Smooth muscle cell (in vitro differentiated cells): ENCODE measurements at regions not wholly inside any gene's neighbourhood (a gene's known extent, or its start where the extent isn't known, plus 50 kb on each side); places are given as distances from the start of the nearest gene placed in this dataset.
A peak's percentile ranks its signal among the peaks of the same experiment; 100 is the strongest.

Source experiments
- DNase-seq: peaks from one replicate; lab custom pipeline; 2025; ENCODE audit not compliant: unreplicated experiment; lab: John Stamatoyannopoulos, UW
- H2AFZ ChIP-seq: fragments of 200-600 bp; sonication (generic); 2 replicates; pipeline ENCODE4 v1.6.0; 2016; ENCODE audit warnings: antibody characterized with exemption, low read depth, mild to moderate bottlenecking
- H3F3A ChIP-seq: fragments of 200-600 bp; sonication (generic); 2 replicates; pipeline ENCODE4 v1.6.0; 2017; ENCODE audit warnings: antibody characterized with exemption, low read depth
- H3K27ac ChIP-seq: fragments of 200-600 bp; sonication (generic); 2 replicates; pipeline ENCODE4 v1.5.1; 2016; ENCODE audit warnings: low read depth, mild to moderate bottlenecking
- H3K27me3 ChIP-seq: fragments of 200-600 bp; sonication (generic); 2 replicates; pipeline ENCODE4 v1.6.1; 2016; ENCODE audit warnings: low read depth, mild to moderate bottlenecking
- H3K36me3 ChIP-seq: fragments of 200-600 bp; sonication (generic); 2 replicates; pipeline ENCODE4 v1.5.1; 2016; ENCODE audit warnings: low read depth
- H3K4me1 ChIP-seq: fragments of 200-600 bp; sonication (generic); 2 replicates; pipeline ENCODE4 v1.5.1; 2016; ENCODE audit warnings: low read depth
- H3K4me2 ChIP-seq: fragments of 200-600 bp; sonication (generic); 2 replicates; pipeline ENCODE4 v1.6.0; 2016; ENCODE audit warnings: mild to moderate bottlenecking
- H3K4me3 ChIP-seq: fragments of 200-600 bp; sonication (generic); 2 replicates; pipeline ENCODE4 v1.5.1; 2016; ENCODE audit warnings: mild to moderate bottlenecking
- H3K79me2 ChIP-seq: fragments of 200-600 bp; sonication (generic); 2 replicates; pipeline ENCODE4 v1.6.0; 2016; ENCODE audit warnings: low read depth, mild to moderate bottlenecking
- H3K9ac ChIP-seq: fragments of 200-600 bp; sonication (generic); 2 replicates; pipeline ENCODE4 v1.6.0; 2016; ENCODE audit warnings: low read depth
- H3K9me3 ChIP-seq: fragments of 200-600 bp; sonication (generic); replicated peaks from 2 replicates; pipeline ENCODE4 v1.5.1; 2016; ENCODE audit warnings: low read depth
- H4K20me1 ChIP-seq: fragments of 200-600 bp; sonication (generic); 2 replicates; pipeline ENCODE4 v1.6.0; 2016; ENCODE audit warnings: low read depth
- CTCF ChIP-seq: fragments of 200-600 bp; sonication (generic); IDR thresholded peaks from 2 replicates; pipeline ENCODE4 v1.5.1; 2017; ENCODE audit warnings: borderline replicate concordance, mild to moderate bottlenecking, antibody characterized with exemption; ENCODE audit not compliant: insufficient read depth, poor library complexity, severe bottlenecking
- WGBS: methylation state at CpG from one replicate; pipeline ENCODE4 v1.1.7; 2016; ENCODE audit warnings: low lambda C conversion rate; 5-methylcytosine and 5-hydroxymethylcytosine counted together

- Histone ChIP-seq H3K36me3 (no peaks in the 10 kb centered on the region), H3K4me1 (no peaks in the 10 kb centered on the region), H3K4me2 (no peak overlapping the region), H2AFZ (peak overlapping the region; percentile 4), H3K79me2 (no peaks in the 10 kb centered on the region), H3K27ac (no peak overlapping the region), H3K9ac (no peak overlapping the region), H3F3A (no peaks in the 10 kb centered on the region), H3K27me3 (no peaks in the 10 kb centered on the region), H4K20me1 (no peaks in the 10 kb centered on the region), H3K4me3 (no peak overlapping the region), H3K9me3 (no peaks in the 10 kb centered on the region)
- DNase-seq = no peak
- WGBS = 66% methylated on average over 6 of the region's 6 CpGs
- TF ChIP-seq CTCF = no peak
Measured at GRCh38 chr9:86730163-86730928, 217.0 kb downstream of the GAS1 start.

- no peak for TF ChIP-seq CTCF
- H3K36me3 ChIP-seq = no peaks in the 10 kb centered on the region
- 95% methylated on average over 1 of the region's 1 CpG for WGBS
Measured at GRCh38 chr9:86724529-86724928, 222.8 kb downstream of the GAS1 start.

GRCh38 chr9:86723346-86723745, 224.0 kb downstream of the GAS1 start:
- H3K9ac ChIP-seq = no peak overlapping the region
- H3F3A ChIP-seq = peaks cover 21% of the 10 kb centered on the region
- H3K27ac ChIP-seq = peak overlapping the region; percentile 91
- no peaks in the 10 kb centered on the region for H3K79me2 ChIP-seq
- no peaks in the 10 kb centered on the region for H3K36me3 ChIP-seq
- no peaks in the 10 kb centered on the region for H3K9me3 ChIP-seq
- 45% methylated on average over 3 of the region's 3 CpGs for WGBS
- H2AFZ ChIP-seq = no peak overlapping the region
- H3K4me3 ChIP-seq = no peak overlapping the region
- H3K27me3 ChIP-seq = no peaks in the 10 kb centered on the region
- no peak for TF ChIP-seq CTCF
- peaks cover 19% of the 10 kb centered on the region for H3K4me1 ChIP-seq
- peak overlapping the region; percentile 69 for H3K4me2 ChIP-seq
- no peak for DNase-seq
- no peaks in the 10 kb centered on the region for H4K20me1 ChIP-seq

More at GRCh38 chr9:86724529-86724928, 222.8 kb downstream of the GAS1 start:
- Histone ChIP-seq H3K4me2 (no peak overlapping the region), H2AFZ (no peak overlapping the region), H3F3A (peaks cover 21% of the 10 kb centered on the region), H3K9me3 (no peaks in the 10 kb centered on the region), H3K27ac (no peak overlapping the region), H3K4me1 (peaks cover 19% of the 10 kb centered on the region), H4K20me1 (no peaks in the 10 kb centered on the region), H3K9ac (no peak overlapping the region), H3K4me3 (no peak overlapping the region), H3K79me2 (no peaks in the 10 kb centered on the region), H3K27me3 (no peaks in the 10 kb centered on the region)
- no peak for DNase-seq

- Histone ChIP-seq H3K4me1 (peaks cover 19% of the 10 kb centered on the region), H3F3A (peaks cover 21% of the 10 kb centered on the region), H3K9ac (peak overlapping the region; percentile 16), H3K9me3 (no peaks in the 10 kb centered on the region), H3K4me2 (peak overlapping the region; percentile 69), H3K4me3 (no peak overlapping the region), H2AFZ (no peak overlapping the region), H4K20me1 (no peaks in the 10 kb centered on the region), H3K27ac (peak overlapping the region; percentile 91), H3K36me3 (no peaks in the 10 kb centered on the region), H3K79me2 (no peaks in the 10 kb centered on the region), H3K27me3 (no peaks in the 10 kb centered on the region)
- TF ChIP-seq CTCF = no peak
- 83% methylated on average over 3 of the region's 3 CpGs for WGBS
- DNase-seq = no peak
Measured at GRCh38 chr9:86722706-86723075, 224.6 kb downstream of the GAS1 start.
